GM12892 (cell line): ENCODE measurements at regions not wholly inside any gene's neighbourhood (a gene's known extent, or its start where the extent isn't known, plus 50 kb on each side); places are given as distances from the start of the nearest gene placed in this dataset.

Experiments
- POLR2A ChIP-seq: IDR thresholded peaks from 2 replicates; pipeline ENCODE4 v1.6.1; 2011; ENCODE audit warnings: low read depth, low read length, control low read depth
- POLR2AphosphoS5 ChIP-seq: IDR thresholded peaks from 2 replicates; pipeline ENCODE4 v1.6.1; 2011; ENCODE audit warnings: low read depth, low read length, control low read depth

DNA sequence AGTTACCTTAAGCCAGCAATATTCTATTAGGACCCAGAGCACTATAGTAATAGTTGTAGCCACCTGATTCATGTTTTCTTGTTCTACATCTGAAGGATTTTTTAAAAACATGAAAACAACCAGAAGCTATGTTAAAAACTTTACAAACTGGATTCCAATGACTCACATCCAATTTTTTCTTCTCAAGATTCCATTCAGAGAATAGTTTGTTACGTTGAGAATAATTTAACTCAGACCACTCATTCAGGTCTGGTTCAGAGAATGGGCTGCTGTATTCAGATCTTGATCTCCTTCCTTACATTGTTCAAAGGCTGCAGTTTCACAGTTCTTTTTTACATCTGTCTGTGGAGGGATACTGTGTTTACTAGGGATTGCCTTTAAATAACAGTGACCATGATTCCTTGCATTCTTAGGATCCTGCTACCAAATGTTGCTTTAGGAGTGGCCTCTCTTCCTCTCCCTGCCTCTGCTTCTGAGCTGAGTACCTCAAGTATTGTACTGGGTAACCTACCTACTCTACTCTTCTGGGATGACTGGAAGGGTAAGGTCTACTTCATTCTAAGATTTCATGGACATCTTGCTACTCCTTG is 448.0 kb upstream of the FBXO33 start:
- TF ChIP-seq POLR2AphosphoS5 = no peak
- TF ChIP-seq POLR2A = no peak
